Dedifferentiated amniotic fluid mesenchymal stem cell (primary cell): ENCODE measurements at regions not wholly inside any gene's neighbourhood (a gene's known extent, or its start where the extent isn't known, plus 50 kb on each side); places are given as distances from the start of the nearest gene placed in this dataset.
A peak's percentile ranks its signal among the peaks of the same experiment; 100 is the strongest.
"Not testable (repeated sequence)": the region's sequence is repeated elsewhere in the genome, so short reads cannot be mapped to it uniquely, and the experiment has no call there.

Experiments
- DNase-seq: peaks from one replicate; pipeline ENCODE4 v3.0.0-alpha.2; 2016; ENCODE audit errors: extremely low spot score

- no peak for DNase-seq
These were observed 375.7 kb upstream of the PRR16 start for GRCh38 chr5:120088412-120088811.

- DNase-seq = no peak
These were observed 375.3 kb upstream of the PRR16 start for GRCh38 chr5:120088836-120089235.

DNA sequence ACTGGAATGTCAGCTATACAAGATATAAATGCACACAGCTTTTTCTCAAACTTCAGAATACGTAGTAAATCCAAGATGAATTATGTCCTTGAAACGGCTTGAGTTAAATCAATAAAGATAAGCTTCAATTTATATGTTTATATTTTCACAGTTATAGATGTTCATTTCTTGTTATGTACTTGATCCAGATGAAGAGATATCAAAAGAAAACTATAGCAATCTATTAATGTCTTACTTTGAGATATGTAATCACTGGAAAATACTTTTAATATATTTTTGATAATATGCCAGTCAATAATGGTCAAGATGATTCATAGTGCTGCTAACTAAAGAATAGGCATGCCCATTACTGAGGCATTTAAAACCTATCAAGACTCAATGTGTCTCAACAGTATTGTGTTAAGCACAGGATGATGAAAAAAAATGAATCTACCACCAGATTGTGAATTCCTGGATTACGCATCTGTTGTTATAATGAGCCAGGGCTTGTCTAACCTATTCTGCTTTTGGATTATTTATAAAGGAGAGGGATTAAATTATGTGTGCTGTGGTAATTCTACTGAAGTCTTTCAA, 372.6 kb upstream of the PRR16 start:
- DNase-seq = no peak

DNA sequence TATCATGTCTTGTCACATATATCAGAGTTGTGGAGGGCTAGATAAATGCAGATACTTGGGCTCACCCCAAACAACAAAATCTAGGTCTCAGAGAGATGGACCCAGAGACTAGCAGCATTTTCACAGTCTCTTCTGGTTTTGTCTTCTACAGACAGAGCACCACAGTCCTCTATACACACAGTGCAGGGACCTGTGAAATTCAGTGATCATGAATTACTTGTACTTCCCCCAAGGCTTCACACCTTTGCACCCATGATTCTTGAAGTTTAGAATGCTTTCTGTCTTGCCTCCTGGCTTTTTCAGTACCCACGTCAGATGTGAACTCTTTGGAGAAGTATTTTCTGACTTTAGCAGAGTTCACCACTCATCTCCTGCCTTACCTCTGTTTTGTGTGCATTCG, 371.5 kb upstream of the PRR16 start:
- no peak for DNase-seq

- no peak for DNase-seq
These were observed 370.9 kb upstream of the PRR16 start for GRCh38 chr5:120093178-120093577.

DNA sequence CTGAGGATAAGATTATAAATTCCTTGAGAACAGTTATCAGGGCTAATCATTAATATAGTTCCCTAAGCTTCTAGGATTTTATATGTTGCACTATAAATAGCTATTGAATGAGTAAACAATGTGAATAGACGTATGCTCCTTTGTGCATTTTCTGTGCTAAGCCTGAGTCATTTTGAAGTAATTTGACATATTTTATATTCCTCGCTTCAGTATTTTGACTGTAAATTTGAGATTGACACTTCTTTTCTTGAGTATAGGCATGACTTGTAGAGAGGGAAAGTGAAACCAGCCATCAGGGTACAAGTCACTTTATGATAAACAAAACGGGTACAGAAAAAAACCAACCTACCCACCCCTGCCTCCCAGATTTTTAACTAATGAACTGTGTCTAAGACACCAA, 367.7 kb upstream of the PRR16 start:
- DNase-seq = no peak

- DNase-seq = no peak
These were observed 365.7 kb upstream of the PRR16 start for GRCh38 chr5:120098426-120098825.

DNA sequence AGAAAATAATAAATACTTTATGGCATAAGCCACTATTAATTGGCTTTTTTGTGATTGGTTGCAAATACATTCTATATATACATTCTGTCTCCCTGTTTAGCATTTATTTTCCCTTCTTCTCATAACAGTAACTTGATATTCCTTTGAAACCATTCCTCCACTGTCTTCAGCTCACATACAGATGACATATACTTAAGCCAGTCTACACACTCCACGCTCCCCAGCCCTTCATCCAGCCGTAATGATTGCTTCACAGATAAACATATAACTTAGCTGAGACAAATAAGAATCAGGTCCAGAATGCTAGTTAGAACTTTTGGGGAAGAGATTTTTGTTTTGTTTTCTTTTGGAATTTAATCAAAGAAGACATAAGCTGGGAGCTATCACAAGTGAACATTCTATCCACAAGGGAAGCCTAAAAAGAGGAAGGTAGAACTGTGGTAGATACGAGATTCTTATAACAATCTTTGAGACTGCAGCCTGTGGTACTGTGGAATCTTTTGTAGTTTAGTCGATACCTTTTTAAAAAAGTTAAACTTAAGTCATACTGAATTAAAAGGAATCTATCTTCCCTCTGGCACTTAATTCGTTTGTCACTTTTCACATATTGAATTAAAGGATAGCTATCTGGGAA, 365.1 kb upstream of the PRR16 start:
- no peak for DNase-seq

- peak; percentile 22 for DNase-seq
These were observed 362.3 kb upstream of the PRR16 start for GRCh38 chr5:120101771-120102170.

DNA sequence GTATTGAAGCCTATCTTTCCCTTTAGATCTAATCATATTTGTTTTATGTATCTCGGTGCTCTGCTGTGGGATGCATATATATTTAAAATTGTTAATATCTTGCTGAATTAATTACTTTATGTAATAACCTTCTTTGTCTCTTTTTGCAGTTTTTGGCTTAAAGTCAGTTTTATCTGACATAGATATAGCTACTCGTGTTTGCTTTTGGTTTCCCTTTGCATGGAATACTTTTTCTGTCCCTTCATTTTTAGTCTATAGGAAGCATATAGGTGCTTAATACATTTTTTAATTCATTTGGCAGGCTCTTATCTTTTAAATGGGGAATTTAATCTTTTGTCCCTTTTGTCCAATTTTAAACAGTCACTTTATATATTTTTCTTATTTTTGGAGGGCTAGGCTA, 360.6 kb upstream of the PRR16 start:
- DNase-seq = no peak

DNA sequence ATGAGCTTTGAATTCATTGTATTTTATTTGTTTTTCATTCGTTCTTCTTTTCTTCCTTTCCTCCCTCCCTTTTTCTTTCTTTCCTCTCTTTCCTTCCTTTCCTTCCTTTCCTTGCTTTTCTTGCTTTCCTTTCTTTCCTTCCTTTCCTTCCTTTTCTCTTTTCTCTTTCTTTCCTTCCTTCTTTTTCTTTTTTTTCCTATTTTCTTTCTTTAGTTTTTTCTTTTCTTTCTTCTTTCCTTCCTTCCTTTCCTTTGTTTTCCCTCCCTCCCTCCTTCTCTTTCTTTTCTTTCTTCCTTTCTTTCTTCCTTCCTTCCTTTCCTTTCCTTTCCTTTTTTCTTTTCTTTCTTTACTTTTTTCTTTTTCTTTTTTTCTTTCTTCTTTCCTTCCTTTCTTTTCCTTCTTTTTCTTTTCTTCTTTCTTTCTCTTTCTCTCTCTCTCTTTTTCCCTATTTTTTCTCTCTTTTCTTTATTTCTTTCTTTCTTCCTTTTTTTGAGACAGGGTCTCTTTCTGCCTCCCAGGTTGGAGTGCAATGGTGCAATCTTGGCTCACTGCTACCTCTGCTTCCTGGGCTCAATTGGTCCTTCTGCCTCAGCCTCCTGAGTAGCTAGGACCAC, 357.1 kb upstream of the PRR16 start:
- no peak for DNase-seq

DNA sequence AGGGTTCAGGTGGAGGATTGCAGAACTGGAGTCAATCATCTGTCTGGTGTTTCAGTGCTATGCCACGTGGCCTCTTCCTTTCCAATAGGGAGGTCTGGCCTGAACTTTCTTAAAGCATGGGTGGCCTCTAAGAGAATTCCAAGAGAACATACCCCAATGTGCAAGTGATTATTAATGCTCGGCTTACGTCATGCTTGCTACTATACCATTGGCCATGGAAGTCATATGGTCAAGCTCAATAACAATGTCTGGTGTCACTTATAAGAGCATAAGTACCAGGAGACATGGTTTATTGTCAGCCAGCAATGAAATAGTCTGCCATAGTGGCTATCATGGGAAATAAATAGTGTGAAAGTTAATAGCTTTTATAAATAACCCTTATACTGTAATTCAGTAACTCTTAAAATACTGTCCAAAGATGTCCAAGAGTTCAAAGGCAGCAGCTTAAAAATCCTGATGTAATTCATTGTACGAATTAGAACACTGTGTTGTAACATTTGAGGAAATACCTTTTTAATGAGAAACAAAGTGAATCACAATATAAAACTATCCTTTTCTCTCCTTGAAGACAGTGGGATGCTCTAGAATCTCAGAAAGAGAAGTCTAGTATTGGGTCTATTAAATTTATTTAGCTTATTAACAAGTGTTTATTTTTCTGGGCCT, 355.4 kb upstream of the PRR16 start:
- no peak for DNase-seq

- no peak for DNase-seq
These were observed 341.4 kb upstream of the PRR16 start for GRCh38 chr5:120122703-120123102.

DNA sequence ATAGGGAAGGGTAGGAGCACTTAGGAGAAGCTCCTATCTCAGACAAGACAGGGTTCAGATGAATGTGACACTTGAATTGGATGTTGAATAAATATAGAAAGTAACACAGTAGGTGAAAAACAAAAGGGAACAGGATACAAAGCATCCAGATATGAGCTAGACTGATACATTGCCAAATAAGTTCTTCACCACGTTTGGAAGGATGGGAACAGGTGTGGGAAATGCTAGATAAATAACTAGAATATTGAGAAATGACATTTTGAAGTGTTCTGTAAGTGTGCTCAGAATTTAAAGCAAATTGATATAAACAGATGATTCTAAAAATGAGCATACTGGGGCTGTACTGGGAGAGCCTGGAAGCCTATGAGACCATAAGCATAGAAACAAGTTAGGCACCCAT, 340.1 kb upstream of the PRR16 start:
- no peak for DNase-seq

DNA sequence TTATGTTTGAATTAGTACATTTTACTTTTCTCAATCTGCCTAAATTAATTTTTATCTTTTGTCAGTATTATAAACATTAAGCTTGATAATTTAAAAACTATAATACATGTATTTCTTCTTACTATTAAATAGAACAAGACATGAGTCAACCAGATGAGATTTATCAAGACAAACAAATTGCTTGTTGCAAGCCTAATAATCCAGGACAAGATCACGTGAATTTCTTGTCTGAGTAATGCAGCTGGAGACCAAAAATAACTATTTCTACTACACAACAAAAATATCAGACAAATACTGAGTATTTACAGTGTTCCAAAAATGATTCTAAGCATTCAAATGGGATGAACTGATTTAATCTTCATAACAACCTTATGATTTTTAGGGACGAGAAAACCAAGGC, 339.1 kb upstream of the PRR16 start:
- no peak for DNase-seq

DNA sequence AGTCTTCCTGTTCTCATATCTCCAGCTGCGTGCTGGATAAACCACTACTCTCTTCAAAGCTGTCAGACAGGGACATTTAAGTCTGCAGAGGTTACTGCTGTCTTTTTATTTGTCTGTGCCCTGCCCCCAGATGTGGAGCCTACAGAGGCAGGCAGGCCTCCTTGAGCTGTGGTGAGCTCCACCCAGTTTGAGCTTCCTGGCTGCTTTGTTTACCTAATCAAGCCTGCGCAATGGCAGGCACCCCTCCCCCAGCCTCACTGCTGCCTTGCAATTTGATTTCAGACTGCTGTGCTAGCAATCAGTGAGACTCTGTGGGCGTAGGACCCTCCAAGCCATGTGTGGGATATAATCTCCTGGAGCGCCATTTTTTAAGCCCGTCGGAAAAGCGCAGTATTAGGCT, 331.8 kb upstream of the PRR16 start:
- DNase-seq = not testable (repeated sequence)

GRCh38 chr5:120134944-120135343, 329.2 kb upstream of the PRR16 start:
- DNase-seq = no peak

DNA sequence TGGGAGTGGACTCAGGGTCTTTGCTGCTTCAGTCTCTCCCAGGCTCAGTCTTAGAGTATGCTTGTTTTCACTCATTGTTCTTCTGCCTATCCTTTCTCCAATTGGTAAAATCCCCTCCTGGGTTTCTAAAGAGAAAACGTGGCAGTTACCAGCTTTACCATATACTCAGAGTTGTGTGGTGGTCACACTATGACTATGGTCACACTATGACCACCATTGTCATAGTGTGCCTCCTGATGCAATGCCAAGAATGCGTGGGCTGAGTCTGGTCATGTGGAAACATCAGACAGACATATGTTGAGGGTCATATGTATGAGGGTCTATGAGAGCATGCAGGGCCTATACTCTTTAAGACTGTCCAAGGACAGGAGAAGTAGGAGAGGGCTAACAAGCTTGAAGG, 326.5 kb upstream of the PRR16 start:
- no peak for DNase-seq

- DNase-seq = peak; percentile 99
These were observed 325.1 kb upstream of the PRR16 start for GRCh38 chr5:120139039-120139438.

- no peak for DNase-seq
These were observed 323.6 kb upstream of the PRR16 start for GRCh38 chr5:120140501-120140900.

- DNase-seq = no peak
These were observed 323.0 kb upstream of the PRR16 start for GRCh38 chr5:120141076-120141475.

- no peak for DNase-seq
These were observed 317.3 kb upstream of the PRR16 start for GRCh38 chr5:120146787-120147186.

GRCh38 chr5:120147911-120148310, 316.2 kb upstream of the PRR16 start:
- DNase-seq = not testable (repeated sequence)
